ENCODE measurements at regions not wholly inside any gene's neighbourhood (a gene's known extent, or its start where the extent isn't known, plus 50 kb on each side); places are given as distances from the start of the nearest gene placed in this dataset.
A peak's percentile ranks its signal among the peaks of the same experiment; 100 is the strongest.

- Histone ChIP-seq H3K9me3 (ENCODE audit: low read length) (no peaks in the 10 kb centered on the region), H3K27me3 (ENCODE audit: insufficient read depth, low read depth, low read length) (peaks cover 12% of the 10 kb centered on the region), H3F3A (ENCODE audit: insufficient read depth, low read length, poor library complexity, severe bottlenecking) (no peaks in the 10 kb centered on the region), H3K27ac (ENCODE audit: low read length) (no peak overlapping the region), H2AFZ (ENCODE audit: low read depth, low read length) (no peak overlapping the region), H3K79me2 (replicated peaks; ENCODE audit: insufficient read depth, low read length) (no peaks in the 10 kb centered on the region), H3K4me2 (ENCODE audit: low read length) (no peak overlapping the region), H3K9me2 (ENCODE audit: insufficient read depth, low read length) (no peaks in the 10 kb centered on the region), H3K9ac (ENCODE audit: low read length) (no peak overlapping the region), H4K20me1 (ENCODE audit: insufficient read depth) (no peaks in the 10 kb centered on the region), H3K4me3 (ENCODE audit: low read length) (no peak overlapping the region), H3K36me3 (ENCODE audit: insufficient read depth, low read length) (no peaks in the 10 kb centered on the region)
- TF ChIP-seq EP300 (conservative IDR thresholded peaks at IDR 0.05; ENCODE audit: poor library complexity, severe bottlenecking) (peak; percentile 100), REST (IDR thresholded peaks at IDR 0.05; ENCODE audit: borderline replicate concordance) (peak; percentile 84), TAF1 (IDR thresholded peaks at IDR 0.05; ENCODE audit: low read depth) (no peak), POLR2AphosphoS5 (IDR thresholded peaks at IDR 0.05) (peak; percentile 100)
These were observed 395.0 kb upstream of the SPOCK3 start for GRCh38 chr4:167629272-167629671.

GRCh38 chr4:167642250-167642649, 408.0 kb upstream of the SPOCK3 start:
- H3K9ac ChIP-seq (ENCODE audit: low read length): no peak overlapping the region
- H3K79me2 ChIP-seq (replicated peaks; ENCODE audit: insufficient read depth, low read length): no peaks in the 10 kb centered on the region
- no peaks in the 10 kb centered on the region for H3K27me3 ChIP-seq (ENCODE audit: insufficient read depth, low read depth, low read length)
- H3K4me2 ChIP-seq (ENCODE audit: low read length): no peak overlapping the region
- H3K4me3 ChIP-seq (ENCODE audit: low read length): no peak overlapping the region
- no peaks in the 10 kb centered on the region for H4K20me1 ChIP-seq (ENCODE audit: insufficient read depth)
- H3F3A ChIP-seq (ENCODE audit: insufficient read depth, low read length, poor library complexity, severe bottlenecking): no peaks in the 10 kb centered on the region
- H3K9me3 ChIP-seq (ENCODE audit: low read length): no peaks in the 10 kb centered on the region
- no peak for TF ChIP-seq EZH2 (IDR thresholded peaks at IDR 0.05; ENCODE audit: borderline replicate concordance, insufficient read depth, low read length, poor library complexity, severe bottlenecking)
- H3K36me3 ChIP-seq (ENCODE audit: insufficient read depth, low read length): no peaks in the 10 kb centered on the region
- H2AFZ ChIP-seq (ENCODE audit: low read depth, low read length): no peak overlapping the region
- no peaks in the 10 kb centered on the region for H3K9me2 ChIP-seq (ENCODE audit: insufficient read depth, low read length)
- no peak overlapping the region for H3K27ac ChIP-seq (ENCODE audit: low read length)

- no peak overlapping the region for H3K27ac ChIP-seq (ENCODE audit: low read length)
- no peaks in the 10 kb centered on the region for H3K27me3 ChIP-seq (ENCODE audit: insufficient read depth, low read depth, low read length)
- H3K36me3 ChIP-seq (ENCODE audit: insufficient read depth, low read length): no peaks in the 10 kb centered on the region
- H3K79me2 ChIP-seq (replicated peaks; ENCODE audit: insufficient read depth, low read length): no peaks in the 10 kb centered on the region
- H4K20me1 ChIP-seq (ENCODE audit: insufficient read depth): no peaks in the 10 kb centered on the region
- H3K9me2 ChIP-seq (ENCODE audit: insufficient read depth, low read length): no peaks in the 10 kb centered on the region
- no peak overlapping the region for H2AFZ ChIP-seq (ENCODE audit: low read depth, low read length)
- H3K9me3 ChIP-seq (ENCODE audit: low read length): no peaks in the 10 kb centered on the region
- no peak overlapping the region for H3K9ac ChIP-seq (ENCODE audit: low read length)
- no peak overlapping the region for H3K4me2 ChIP-seq (ENCODE audit: low read length)
- TF ChIP-seq MXI1 (conservative IDR thresholded peaks at IDR 0.05; ENCODE audit: poor library complexity, severe bottlenecking) (no peak), POLR2AphosphoS5 (IDR thresholded peaks at IDR 0.05) (no peak), CTCF (IDR thresholded peaks at IDR 0.05; ENCODE audit: poor library complexity, severe bottlenecking) (no peak), REST (IDR thresholded peaks at IDR 0.05; ENCODE audit: borderline replicate concordance) (no peak), EZH2 (IDR thresholded peaks at IDR 0.05; ENCODE audit: borderline replicate concordance, insufficient read depth, low read length, poor library complexity, severe bottlenecking) (no peak), SMC3 (conservative IDR thresholded peaks at IDR 0.05; ENCODE audit: poor library complexity) (no peak), RAD21 (conservative IDR thresholded peaks at IDR 0.05) (no peak), TAF1 (IDR thresholded peaks at IDR 0.05; ENCODE audit: low read depth) (no peak), EP300 (conservative IDR thresholded peaks at IDR 0.05; ENCODE audit: poor library complexity, severe bottlenecking) (no peak)
- H3F3A ChIP-seq (ENCODE audit: insufficient read depth, low read length, poor library complexity, severe bottlenecking): no peaks in the 10 kb centered on the region
- no peak overlapping the region for H3K4me3 ChIP-seq (ENCODE audit: low read length)
These were observed 411.1 kb upstream of the SPOCK3 start for GRCh38 chr4:167645358-167645757.

All from neural cell (in vitro differentiated cells).